ENCODE measurements at regions not wholly inside any gene's neighbourhood (a gene's known extent, or its start where the extent isn't known, plus 50 kb on each side); places are given as distances from the start of the nearest gene placed in this dataset.

GRCh38 chr14:29042551-29042950, 276.0 kb downstream of the FOXG1 start:
- Histone ChIP-seq H3K27ac (replicated peaks in 1 of 4) (no peak overlapping the region), H3K27me3 (no peaks in the 10 kb centered on the region), H3K9me3 (no peaks in the 10 kb centered on the region), H3K4me3 (no peak overlapping the region), H3K36me3 (no peaks in the 10 kb centered on the region), H3K4me1 (no peaks in the 10 kb centered on the region)
- WGBS, result 59% methylated on average over 2 of the region's 2 CpGs
- TF ChIP-seq CTCF (IDR thresholded peaks at IDR 0.05) (no peak), POLR2AphosphoS5 (IDR thresholded peaks at IDR 0.05) (no peak), POLR2A (IDR thresholded peaks at IDR 0.05; ENCODE audit: low read depth) (no peak), EP300 (IDR thresholded peaks at IDR 0.05) (no peak)
- intact Hi-C loops (cut with DNase I), result no loop called here
- DNase-seq (ENCODE audit: extremely low spot score), result no peak

- intact Hi-C loops (cut with DNase I), result no loop called here
- Histone ChIP-seq H3K4me1 (no peaks in the 10 kb centered on the region), H3K4me3 (no peak overlapping the region), H3K36me3 (no peaks in the 10 kb centered on the region), H3K9me3 (no peaks in the 10 kb centered on the region), H3K27me3 (no peaks in the 10 kb centered on the region), H3K27ac (replicated peaks in 1 of 4) (no peak overlapping the region)
- WGBS, result 77% methylated on average over 2 of the region's 2 CpGs
- TF ChIP-seq POLR2A (IDR thresholded peaks at IDR 0.05; ENCODE audit: low read depth) (no peak), POLR2AphosphoS5 (IDR thresholded peaks at IDR 0.05) (no peak), EP300 (IDR thresholded peaks at IDR 0.05) (no peak), CTCF (IDR thresholded peaks at IDR 0.05) (no peak)
- no peak for DNase-seq (ENCODE audit: extremely low spot score)
Observed at GRCh38 chr14:29043737-29044136, 277.1 kb downstream of the FOXG1 start.

- Histone ChIP-seq H3K27me3 (no peaks in the 10 kb centered on the region), H3K27ac (replicated peaks in 1 of 4) (no peak overlapping the region), H3K4me3 (no peak overlapping the region), H3K4me1 (no peaks in the 10 kb centered on the region), H3K9me3 (peaks cover 0 to 3% (median 0%) of the 10 kb centered on the region in 4 donors), H3K36me3 (no peaks in the 10 kb centered on the region)
- 65% methylated on average over 2 of the region's 2 CpGs for WGBS
- intact Hi-C loops (cut with DNase I), result no loop called here
- TF ChIP-seq POLR2A (IDR thresholded peaks at IDR 0.05; ENCODE audit: low read depth), result no peak
- DNase-seq (ENCODE audit: extremely low spot score), result no peak
Observed at GRCh38 chr14:29045237-29045636, 278.6 kb downstream of the FOXG1 start.

GRCh38 chr14:29054119-29054518, 287.5 kb downstream of the FOXG1 start:
- H3K4me3 ChIP-seq, result no peak overlapping the region
- H3K36me3 ChIP-seq, result no peaks in the 10 kb centered on the region
- TF ChIP-seq EP300 (IDR thresholded peaks at IDR 0.05), result no peak
- TF ChIP-seq POLR2AphosphoS5 (IDR thresholded peaks at IDR 0.05), result no peak
- TF ChIP-seq POLR2A (IDR thresholded peaks at IDR 0.05; ENCODE audit: low read depth), result no peak
- TF ChIP-seq CTCF (IDR thresholded peaks at IDR 0.05), result no peak
- H3K27ac ChIP-seq (replicated peaks in 1 of 4), result no peak overlapping the region
- intact Hi-C loops (cut with DNase I), result no loop called here
- no peaks in the 10 kb centered on the region for H3K27me3 ChIP-seq
- H3K4me1 ChIP-seq, result no peaks in the 10 kb centered on the region
- H3K9me3 ChIP-seq, result peaks cover 0 to 9% (median 6%) of the 10 kb centered on the region in 4 donors
- 55% methylated on average over 2 of the region's 2 CpGs for WGBS
- no peak for DNase-seq (ENCODE audit: extremely low spot score)

- Histone ChIP-seq H3K9me3 (no peaks in the 10 kb centered on the region), H3K4me1 (no peaks in the 10 kb centered on the region), H3K27ac (replicated peaks in 1 of 4) (no peak overlapping the region), H3K27me3 (no peaks in the 10 kb centered on the region), H3K36me3 (no peaks in the 10 kb centered on the region), H3K4me3 (no peak overlapping the region)
- intact Hi-C loops (cut with DNase I), result no loop called here
- no peak for TF ChIP-seq CTCF (IDR thresholded peaks at IDR 0.05)
- TF ChIP-seq EP300 (IDR thresholded peaks at IDR 0.05), result no peak
- WGBS, result 76% methylated on average over 6 of the region's 6 CpGs
- DNase-seq (ENCODE audit: extremely low spot score), result no peak
Observed at GRCh38 chr14:29056041-29056566, 289.5 kb downstream of the FOXG1 start.
